ENCODE measurements at regions not wholly inside any gene's neighbourhood (a gene's known extent, or its start where the extent isn't known, plus 50 kb on each side); places are given as distances from the start of the nearest gene placed in this dataset.
A peak's percentile ranks its signal among the peaks of the same experiment; 100 is the strongest.

GRCh38 chr6:71481011-71481410, 192.4 kb downstream of the OGFRL1 start:
- DNase-seq: no peak

- DNase-seq: no peak
Observed at GRCh38 chr6:71481801-71482200, 193.2 kb downstream of the OGFRL1 start.

GRCh38 chr6:71482742-71483141, 194.1 kb downstream of the OGFRL1 start:
- no peak for DNase-seq

GRCh38 chr6:71486461-71486860, 197.8 kb downstream of the OGFRL1 start:
- no peak for DNase-seq

GRCh38 chr6:71488186-71488585, 199.6 kb downstream of the OGFRL1 start:
- DNase-seq: no peak

- DNase-seq: no peak
Observed at GRCh38 chr6:71489736-71490135, 201.1 kb downstream of the OGFRL1 start.

- DNase-seq: no peak
Observed at GRCh38 chr6:71490876-71491275, 202.3 kb downstream of the OGFRL1 start.

GRCh38 chr6:71491844-71492243, 203.2 kb downstream of the OGFRL1 start:
- no peak for DNase-seq

GRCh38 chr6:71492668-71493067, 204.1 kb downstream of the OGFRL1 start:
- DNase-seq: no peak

- no peak for DNase-seq
Observed at GRCh38 chr6:71496018-71496721, 207.6 kb downstream of the OGFRL1 start.

GRCh38 chr6:71496722-71497033, 208.1 kb downstream of the OGFRL1 start:
- no peak for DNase-seq

GRCh38 chr6:71498638-71499037, 210.0 kb downstream of the OGFRL1 start:
- no peak for DNase-seq

- no peak for DNase-seq
Observed at GRCh38 chr6:71499667-71500066, 211.1 kb downstream of the OGFRL1 start.

GRCh38 chr6:71502168-71502567, 213.6 kb downstream of the OGFRL1 start:
- no peak for DNase-seq

- no peak for DNase-seq
Observed at GRCh38 chr6:71502956-71503355, 214.3 kb downstream of the OGFRL1 start.

GRCh38 chr6:71507183-71507582, 218.6 kb downstream of the OGFRL1 start:
- no peak for DNase-seq

GRCh38 chr6:71509191-71510005, 220.8 kb downstream of the OGFRL1 start:
- no peak for DNase-seq

- DNase-seq: peak; percentile 62
Observed at GRCh38 chr6:71510057-71510713, 221.6 kb downstream of the OGFRL1 start.

- no peak for DNase-seq
Observed at GRCh38 chr6:71510856-71511255, 222.2 kb downstream of the OGFRL1 start.

GRCh38 chr6:71512256-71512655, 223.6 kb downstream of the OGFRL1 start:
- no peak for DNase-seq

GRCh38 chr6:71513036-71513435, 224.4 kb downstream of the OGFRL1 start:
- peak; percentile 46 for DNase-seq

- no peak for DNase-seq
Observed at GRCh38 chr6:71523548-71523947, 234.9 kb downstream of the OGFRL1 start.

- DNase-seq: no peak
Observed at GRCh38 chr6:71524201-71524600, 235.6 kb downstream of the OGFRL1 start.

All from left kidney (tissue), 1 donor.